ENCODE measurements at regions not wholly inside any gene's neighbourhood (a gene's known extent, or its start where the extent isn't known, plus 50 kb on each side); places are given as distances from the start of the nearest gene placed in this dataset.

GRCh38 chr1:65490231-65491009, 70.0 kb downstream of the LEPR start:
- no peak for TF ChIP-seq CTCF (IDR thresholded peaks at IDR 0.05)
- TF ChIP-seq EZH2 (IDR thresholded peaks at IDR 0.05), result no peak
- no peak for TF ChIP-seq EZH2phosphoT487 (IDR thresholded peaks at IDR 0.05)

Measured in neural progenitor cell (in vitro differentiated cells).